Keratinocyte (primary cell): ENCODE measurements at regions not wholly inside any gene's neighbourhood (a gene's known extent, or its start where the extent isn't known, plus 50 kb on each side); places are given as distances from the start of the nearest gene placed in this dataset.

ENCODE experiments used
- DNase-seq: peaks from one replicate; pipeline ENCODE4 v3.0.0-alpha.2; 2011; ENCODE audit warnings: low read depth, missing footprints, low spot score
- FAIRE-seq: peaks from 2 replicates; lab custom pipeline; 2011; peaks lifted over from hg19 to GRCh38; lab: Jason Lieb, UNC
- H2AFZ ChIP-seq: 2 replicates; pipeline ENCODE4 v1.6.0; 2012; ENCODE audit warnings: low read length, control low read depth, inconsistent platforms; ENCODE audit not compliant: control insufficient read depth
- H3K27ac ChIP-seq: 2 replicates; pipeline ENCODE4 v1.5.1; 2011; ENCODE audit warnings: low read length; ENCODE audit not compliant: control insufficient read depth, insufficient read depth
- H3K27me3 ChIP-seq: 3 replicates; pipeline ENCODE4 v1.6.0; 2011; ENCODE audit warnings: low read length; ENCODE audit not compliant: control insufficient read depth, insufficient read depth; ENCODE audit errors: extremely low read depth
- H3K36me3 ChIP-seq, 2 experiments: 2 replicates in 1 of 2; 3 replicates in 1 of 2; pipeline ENCODE4 v1.5.1; 2011; ENCODE audit warnings: low read length in 2 of 2, mild to moderate bottlenecking in 1 of 2; ENCODE audit not compliant: control insufficient read depth in 2 of 2, insufficient read depth in 2 of 2; ENCODE audit errors: extremely low read depth in 1 of 2
- H3K4me1 ChIP-seq: 3 replicates; pipeline ENCODE4 v1.5.1; 2011; ENCODE audit warnings: low read length; ENCODE audit not compliant: control insufficient read depth, insufficient read depth; ENCODE audit errors: extremely low read depth
- H3K4me2 ChIP-seq: 3 replicates; pipeline ENCODE4 v1.6.0; 2011; ENCODE audit warnings: low read depth, low read length; ENCODE audit not compliant: control insufficient read depth, insufficient read depth; ENCODE audit errors: extremely low read depth
- H3K4me3 ChIP-seq, 3 experiments: fragments of 200-600 bp in 1 of 3; sonication (generic) in 1 of 3; 2 replicates in 2 of 3; 3 replicates in 1 of 3; pipeline ENCODE4 v1.5.1; 2011 to 2016; ENCODE audit warnings: low read length in 3 of 3, mild to moderate bottlenecking in 3 of 3, control low read depth in 2 of 3, inconsistent platforms in 1 of 3, low read depth in 1 of 3, mixed read lengths in 1 of 3, mixed run types in 1 of 3, moderate library complexity in 1 of 3; ENCODE audit not compliant: control insufficient read depth in 2 of 3, insufficient read depth in 2 of 3; ENCODE audit errors: extremely low read depth in 1 of 3
- H3K79me2 ChIP-seq: 2 replicates; pipeline ENCODE4 v1.6.0; 2012; ENCODE audit warnings: low read length; ENCODE audit not compliant: control insufficient read depth, insufficient read depth
- H3K9ac ChIP-seq: 3 replicates; pipeline ENCODE4 v1.6.0; 2011; ENCODE audit warnings: low read length; ENCODE audit not compliant: control insufficient read depth, insufficient read depth; ENCODE audit errors: extremely low read depth
- H3K9me1 ChIP-seq: 3 replicates; pipeline ENCODE4 v1.6.0; 2011; ENCODE audit warnings: low read length; ENCODE audit not compliant: control insufficient read depth, insufficient read depth; ENCODE audit errors: extremely low read depth
- H3K9me3 ChIP-seq: 2 replicates; pipeline ENCODE4 v1.5.1; 2012; ENCODE audit warnings: low read depth, low read length; ENCODE audit not compliant: control insufficient read depth
- H4K20me1 ChIP-seq: 3 replicates; pipeline ENCODE4 v1.6.0; 2011; ENCODE audit warnings: low read length; ENCODE audit not compliant: control insufficient read depth, insufficient read depth; ENCODE audit errors: extremely low read depth
- CTCF ChIP-seq, 3 experiments: IDR thresholded peaks in 1 of 3; conservative IDR thresholded peaks in 1 of 3; optimal IDR thresholded peaks in 1 of 3; 2 replicates in 2 of 3; 3 replicates in 1 of 3; pipeline versions ENCODE3 to v1.5.1; 2011; ENCODE audit warnings: low read length in 3 of 3, mild to moderate bottlenecking in 3 of 3, moderate library complexity in 2 of 3, control low read depth in 1 of 3, inconsistent platforms in 1 of 3; ENCODE audit not compliant: insufficient read depth in 2 of 3; ENCODE audit errors: extremely low read depth in 1 of 3
- EZH2 ChIP-seq: IDR thresholded peaks from one replicate; pipeline ENCODE4 v1.6.1; 2012; ENCODE audit warnings: inconsistent platforms, mild to moderate bottlenecking, low read length, moderate library complexity
- dilution Hi-C: fragments of 300-500 bp; cut with MboI; formaldehyde crosslinking; loops from one replicate; pipeline ENCODE4 v1.7.0; 2020; ENCODE audit warnings: low sequenced_read_pairs; ENCODE audit not compliant: extremely low pct_ligation_motif_present

- Histone ChIP-seq H3K27ac (no peak overlapping the region), H3K36me3 (no peaks in the 10 kb centered on the region), H2AFZ (no peak overlapping the region), H3K9me3 (peaks cover 3% of the 10 kb centered on the region), H3K4me2 (no peak overlapping the region), H3K4me1 (no peaks in the 10 kb centered on the region), H3K9ac (no peak overlapping the region), H4K20me1 (no peaks in the 10 kb centered on the region), H3K27me3 (no peaks in the 10 kb centered on the region), H3K4me3 (no peak overlapping the region), H3K9me1 (no peaks in the 10 kb centered on the region), H3K79me2 (no peaks in the 10 kb centered on the region)
- TF ChIP-seq EZH2 (no peak), CTCF (optimal IDR thresholded peaks at IDR 0.05 in 1 of 3, IDR thresholded peaks at IDR 0.05 in 1 of 3, conservative IDR thresholded peaks at IDR 0.05 in 1 of 3; ENCODE audit: extremely low read depth in 1 of 3, insufficient read depth in 2 of 3, low read length in 3 of 3) (no peak)
- DNase-seq, result no peak
- dilution Hi-C loops, result no loop called here
- no peak for FAIRE-seq
Observed at GRCh38 chr3:80668100-80668499, 900.3 kb upstream of the ROBO1 start.

- Histone ChIP-seq H3K27ac (no peak overlapping the region), H3K9me3 (peaks cover under 1% of the 10 kb centered on the region), H4K20me1 (no peaks in the 10 kb centered on the region), H3K27me3 (no peaks in the 10 kb centered on the region), H3K4me1 (no peaks in the 10 kb centered on the region), H3K9me1 (no peaks in the 10 kb centered on the region), H3K4me2 (no peak overlapping the region), H3K9ac (no peak overlapping the region), H3K4me3 (no peak overlapping the region), H3K79me2 (no peaks in the 10 kb centered on the region), H2AFZ (no peak overlapping the region), H3K36me3 (no peaks in the 10 kb centered on the region)
- dilution Hi-C loops, result no loop called here
- no peak for DNase-seq
- TF ChIP-seq CTCF (optimal IDR thresholded peaks at IDR 0.05 in 1 of 3, IDR thresholded peaks at IDR 0.05 in 1 of 3, conservative IDR thresholded peaks at IDR 0.05 in 1 of 3; ENCODE audit: extremely low read depth in 1 of 3, insufficient read depth in 2 of 3, low read length in 3 of 3), result no peak
- TF ChIP-seq EZH2, result no peak
- FAIRE-seq, result no peak
Observed at GRCh38 chr3:80663426-80663825, 895.6 kb upstream of the ROBO1 start.
